ENCODE measurements at regions not wholly inside any gene's neighbourhood (a gene's known extent, or its start where the extent isn't known, plus 50 kb on each side); places are given as distances from the start of the nearest gene placed in this dataset.

- peaks cover 0 to 2% (median 0%) of the 10 kb centered on the region in 3 experiments; a peak in 1 of 7 replicates for H3K36me3 Mint-ChIP-seq (ENCODE audit: insufficient read depth in 1 of 3, low read depth in 3 of 3)
- Histone ChIP-seq H2BK120ac (ENCODE audit: low read depth, low read length, poor library complexity, severe bottlenecking) (no peak overlapping the region), H3K18ac (ENCODE audit: insufficient read length, low read depth, low read length) (no peak overlapping the region), H3T11ph (ENCODE audit: low read length) (no peak overlapping the region), H3K4me1 (ENCODE audit: insufficient read depth, low read length) (no peaks in the 10 kb centered on the region), H4K5ac (ENCODE audit: insufficient read length, low read depth, low read length) (no peak overlapping the region), H2BK20ac (ENCODE audit: low read depth, low read length, poor library complexity, severe bottlenecking) (no peak overlapping the region), H3K4ac (ENCODE audit: low read depth, low read length) (no peak overlapping the region), H3K9ac (ENCODE audit: extremely low read depth, insufficient read length, low read length) (no peak overlapping the region), H2BK15ac (ENCODE audit: low read depth, low read length) (no peak overlapping the region), H3K27ac (ENCODE audit: insufficient read length, low read depth, low read length) (no peak overlapping the region), H3K79me1 (ENCODE audit: insufficient read depth, low read depth, low read length, poor library complexity, severe bottlenecking) (no peaks in the 10 kb centered on the region), H3K56ac (ENCODE audit: insufficient read length, low read depth, low read length) (no peak overlapping the region), H3K79me2 (ENCODE audit: insufficient read depth, low read length) (no peaks in the 10 kb centered on the region), H3K9me3 (ENCODE audit: control insufficient read depth, low read depth, low read length) (no peaks in the 10 kb centered on the region), H3K4me2 (ENCODE audit: insufficient read depth, insufficient read length, low read length) (no peak overlapping the region), H3K14ac (ENCODE audit: insufficient read depth, low read length) (no peak overlapping the region), H4K91ac (ENCODE audit: insufficient read length, low read depth, low read length) (no peak overlapping the region), H3K23ac (ENCODE audit: insufficient read length, low read depth, low read length) (no peak overlapping the region), H2AFZ (ENCODE audit: low read length) (no peak overlapping the region), H3K27me3 (ENCODE audit: insufficient read depth, low read length) (no peaks in the 10 kb centered on the region), H2BK5ac (ENCODE audit: insufficient read length, low read length) (no peak overlapping the region), H3K23me2 (ENCODE audit: insufficient read length, low read depth, low read length, poor library complexity, severe bottlenecking) (no peaks in the 10 kb centered on the region), H2AK5ac (ENCODE audit: insufficient read length, low read length) (no peak overlapping the region), H2BK12ac (ENCODE audit: insufficient read length, low read depth, low read length) (no peak overlapping the region), H4K8ac (replicated peaks; ENCODE audit: insufficient read length, low read depth, low read length) (no peak overlapping the region), H4K20me1 (ENCODE audit: control insufficient read depth, insufficient read depth, insufficient read length) (no peaks in the 10 kb centered on the region)
- H3K9me3 Mint-ChIP-seq, result peaks cover 0 to 3% of the 10 kb centered on the region in 2 experiments; a peak in 1 of 5 replicates
- H3K27ac Mint-ChIP-seq, result no peak overlapping the region
- no peak overlapping the region for H3K4me3 Mint-ChIP-seq
- no peak for DNase-seq
- H3K27me3 Mint-ChIP-seq (ENCODE audit: low read depth), result peaks cover 14% of the 10 kb centered on the region
- H3K4me1 Mint-ChIP-seq, result no peaks in the 10 kb centered on the region
- TF ChIP-seq CTCF (conservative IDR thresholded peaks at IDR 0.05), result no peak
Observed at GRCh38 chr19:28934631-28935030, 278.3 kb downstream of the UQCRFS1 start.
